NCI-H526 treated with DMSO at 0.1 percent for 48 hours (cell line): ENCODE measurements at regions not wholly inside any gene's neighbourhood (a gene's known extent, or its start where the extent isn't known, plus 50 kb on each side); places are given as distances from the start of the nearest gene placed in this dataset.
"Not testable (repeated sequence)": the region's sequence is repeated elsewhere in the genome, so short reads cannot be mapped to it uniquely, and the experiment has no call there.

ENCODE experiments used
- DNase-seq: peaks from one replicate; lab custom pipeline; 2025; lab: John Stamatoyannopoulos, UW

DNA sequence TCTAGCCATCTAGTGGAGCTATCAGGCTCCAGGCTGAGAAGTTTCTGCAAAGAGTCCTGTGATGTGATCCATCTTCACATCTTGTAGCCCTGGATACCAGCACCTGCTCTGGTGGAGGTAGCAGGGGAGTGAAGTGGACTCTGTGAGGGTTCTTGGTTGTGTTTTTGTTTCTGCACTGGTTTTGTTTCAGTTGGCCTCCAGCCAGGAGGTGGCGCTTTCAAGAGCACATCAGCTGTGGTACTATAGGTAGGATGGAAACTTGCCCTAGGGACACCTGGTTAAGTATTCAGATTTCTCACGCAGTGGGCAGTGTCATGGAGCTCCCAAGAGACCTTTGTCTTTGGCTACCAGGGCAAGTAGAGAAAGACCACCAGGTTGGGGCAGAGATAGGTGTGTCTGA lies 257.5 kb upstream of the SLC7A11 start:
- no peak for DNase-seq

DNA sequence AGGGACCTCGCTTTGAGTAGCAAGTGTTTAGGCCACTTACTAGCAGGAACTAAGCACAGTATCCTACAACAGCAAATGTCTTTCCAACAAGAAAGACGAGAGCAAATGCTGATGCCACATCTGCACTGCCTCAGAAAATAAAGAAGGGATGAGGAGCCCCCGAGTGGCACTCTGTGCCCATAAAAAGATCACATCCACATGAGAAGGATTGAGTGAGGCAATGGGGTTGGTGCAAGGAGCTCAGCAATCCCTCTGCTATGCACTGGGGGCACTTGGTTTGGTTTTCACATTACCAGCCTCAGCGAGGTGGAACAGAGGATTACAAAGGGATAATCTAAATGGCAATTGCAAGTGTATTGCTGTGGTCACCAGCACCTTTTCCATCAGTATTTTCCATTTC lies 252.8 kb upstream of the SLC7A11 start:
- no peak for DNase-seq

DNA sequence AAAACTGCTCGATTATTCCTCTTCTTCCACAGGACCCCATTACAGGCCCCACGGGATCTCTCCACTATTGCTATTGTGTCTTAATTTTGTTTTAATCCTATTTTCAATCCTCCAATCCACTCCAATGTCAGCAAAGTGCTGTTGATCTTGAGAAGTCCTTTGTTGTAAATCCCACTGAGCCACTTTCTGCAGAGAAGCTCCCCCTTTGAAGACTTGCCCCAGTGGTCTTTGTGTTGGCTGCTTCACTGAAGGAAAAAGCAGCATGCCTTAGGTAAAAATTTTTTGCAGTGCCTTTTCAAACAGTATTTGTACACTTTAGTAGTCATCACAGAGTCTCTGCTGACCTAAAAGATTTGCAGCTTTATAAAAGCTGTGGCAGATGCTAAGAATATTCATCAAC lies 252.0 kb upstream of the SLC7A11 start:
- no peak for DNase-seq

DNA sequence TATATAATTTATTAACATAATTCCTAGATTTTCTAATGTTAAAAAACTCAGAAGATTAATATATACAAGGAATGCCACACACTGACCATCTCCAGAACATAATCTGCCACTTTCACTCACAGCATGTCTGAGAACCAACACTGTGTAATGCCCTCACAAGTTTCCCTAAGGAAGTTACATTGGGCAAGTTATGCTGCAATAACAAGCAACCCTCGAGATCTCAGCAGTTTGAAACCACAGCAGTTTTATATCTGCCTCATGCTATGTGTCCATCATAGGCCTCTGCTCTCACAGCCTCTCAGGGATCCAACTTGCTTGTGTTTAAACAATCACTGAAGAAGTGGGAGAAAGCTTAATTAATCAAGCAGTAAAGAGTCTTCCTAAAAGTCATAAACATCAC lies 250.0 kb upstream of the SLC7A11 start:
- no peak for DNase-seq

DNA sequence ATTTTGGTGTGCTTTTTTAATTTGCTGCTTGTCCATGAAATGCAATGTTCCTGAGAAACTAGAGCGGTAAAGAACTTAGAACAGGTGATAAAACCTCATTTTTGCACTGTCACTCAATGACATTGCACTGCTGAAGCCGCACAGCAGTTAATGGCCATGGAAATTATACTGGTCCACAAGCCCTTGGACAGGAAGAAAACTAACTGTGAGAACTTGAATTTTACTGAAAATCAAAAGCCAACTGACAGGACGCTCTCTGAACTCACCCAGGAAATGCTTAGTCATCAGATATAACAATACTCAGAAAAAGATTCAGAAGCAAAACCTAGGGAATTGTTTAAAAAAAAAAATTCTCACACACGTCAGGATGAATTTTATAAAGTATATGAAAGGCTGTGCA lies 246.4 kb upstream of the SLC7A11 start:
- no peak for DNase-seq

DNA sequence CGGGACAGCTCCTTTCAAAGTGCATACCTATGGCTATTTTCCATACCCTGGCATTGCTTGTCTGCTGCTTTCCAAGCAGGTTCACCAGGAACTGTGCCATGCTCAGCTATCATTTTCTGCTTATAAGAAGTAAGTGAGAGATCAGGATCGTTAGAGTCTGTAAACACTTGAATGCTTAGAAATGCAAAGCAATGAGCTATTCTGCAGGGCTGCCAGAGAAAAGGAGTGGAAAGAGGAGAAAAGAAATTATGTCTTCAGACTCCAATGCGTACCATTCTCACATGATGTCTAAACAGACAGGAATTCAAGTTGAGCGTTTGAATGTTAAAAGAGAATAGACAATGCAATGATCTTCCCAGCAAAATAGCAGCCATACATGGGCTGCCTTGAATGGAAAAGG lies 245.5 kb upstream of the SLC7A11 start:
- no peak for DNase-seq

DNA sequence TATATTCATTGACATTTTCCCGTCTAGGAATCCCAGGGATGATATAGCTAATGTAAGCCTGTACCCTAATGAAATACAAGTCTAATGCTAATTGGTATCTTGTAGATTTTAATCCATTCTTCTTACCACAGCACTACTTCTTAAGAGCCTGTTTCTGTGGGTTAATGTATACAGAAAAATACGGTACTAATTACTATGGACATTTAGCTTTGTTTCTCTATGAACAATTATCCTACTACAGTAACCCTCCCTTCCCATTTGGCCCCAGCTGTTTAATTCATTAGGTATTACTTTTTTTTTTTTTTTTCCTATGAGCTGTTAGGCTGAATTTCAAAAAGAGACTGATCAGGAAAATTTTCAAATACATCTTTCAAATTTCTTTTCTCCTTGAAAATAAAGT lies 245.1 kb upstream of the SLC7A11 start:
- DNase-seq: no peak

DNA sequence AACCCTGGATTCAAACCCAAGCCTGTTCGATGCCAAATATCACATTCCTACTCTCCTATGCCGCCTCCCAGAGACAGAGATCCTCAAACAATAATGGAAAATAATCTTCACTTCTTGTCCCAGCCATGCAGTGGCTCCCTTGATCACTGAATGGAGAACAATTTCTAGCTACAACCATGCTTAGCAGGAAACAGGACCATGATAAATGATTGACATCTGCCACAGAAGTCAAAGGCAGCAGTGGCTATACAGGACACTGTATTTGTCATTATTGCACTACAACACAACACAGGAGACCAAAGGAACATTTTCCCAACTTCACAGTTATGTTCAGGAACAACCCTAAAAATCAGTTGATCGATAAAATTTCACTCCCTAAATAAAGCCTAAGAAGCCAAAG lies 243.3 kb upstream of the SLC7A11 start:
- no peak for DNase-seq

DNA sequence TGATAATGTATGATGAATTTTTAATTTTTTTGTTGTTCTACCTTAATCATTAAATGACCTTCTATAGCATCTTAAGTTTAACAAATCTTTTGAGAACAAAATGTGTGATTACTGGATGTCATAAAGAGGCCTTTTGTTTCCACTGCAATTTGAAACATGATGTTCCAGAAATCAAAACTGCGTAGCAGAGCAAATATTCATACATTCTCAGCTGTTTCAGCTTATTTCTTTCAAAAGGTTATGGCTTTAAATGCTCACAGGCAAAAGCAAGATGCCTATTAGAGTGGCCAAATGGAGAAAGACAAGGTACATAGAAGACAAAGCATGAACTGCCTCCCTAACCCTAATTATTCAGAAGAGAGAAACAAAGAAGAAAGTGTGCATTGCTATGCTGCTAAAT lies 233.0 kb upstream of the SLC7A11 start:
- DNase-seq: no peak

DNA sequence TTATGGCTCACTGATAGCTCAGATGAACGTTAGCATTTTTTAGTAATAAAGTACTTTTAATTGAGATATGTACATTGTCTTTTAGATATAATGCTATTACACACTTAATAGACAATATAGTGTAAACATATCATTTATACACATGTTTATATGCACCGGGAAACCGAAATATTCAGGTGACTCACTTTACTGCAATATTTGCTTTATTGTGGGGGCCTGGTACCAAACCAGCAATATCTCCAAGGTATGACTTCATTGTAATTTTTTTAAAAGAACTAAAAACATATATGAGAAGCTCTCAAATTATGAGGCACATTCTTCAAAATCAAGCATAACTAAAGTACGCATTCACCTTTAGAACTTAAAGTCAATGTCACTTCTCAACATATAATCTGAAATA lies 231.2 kb upstream of the SLC7A11 start:
- no peak for DNase-seq

DNA sequence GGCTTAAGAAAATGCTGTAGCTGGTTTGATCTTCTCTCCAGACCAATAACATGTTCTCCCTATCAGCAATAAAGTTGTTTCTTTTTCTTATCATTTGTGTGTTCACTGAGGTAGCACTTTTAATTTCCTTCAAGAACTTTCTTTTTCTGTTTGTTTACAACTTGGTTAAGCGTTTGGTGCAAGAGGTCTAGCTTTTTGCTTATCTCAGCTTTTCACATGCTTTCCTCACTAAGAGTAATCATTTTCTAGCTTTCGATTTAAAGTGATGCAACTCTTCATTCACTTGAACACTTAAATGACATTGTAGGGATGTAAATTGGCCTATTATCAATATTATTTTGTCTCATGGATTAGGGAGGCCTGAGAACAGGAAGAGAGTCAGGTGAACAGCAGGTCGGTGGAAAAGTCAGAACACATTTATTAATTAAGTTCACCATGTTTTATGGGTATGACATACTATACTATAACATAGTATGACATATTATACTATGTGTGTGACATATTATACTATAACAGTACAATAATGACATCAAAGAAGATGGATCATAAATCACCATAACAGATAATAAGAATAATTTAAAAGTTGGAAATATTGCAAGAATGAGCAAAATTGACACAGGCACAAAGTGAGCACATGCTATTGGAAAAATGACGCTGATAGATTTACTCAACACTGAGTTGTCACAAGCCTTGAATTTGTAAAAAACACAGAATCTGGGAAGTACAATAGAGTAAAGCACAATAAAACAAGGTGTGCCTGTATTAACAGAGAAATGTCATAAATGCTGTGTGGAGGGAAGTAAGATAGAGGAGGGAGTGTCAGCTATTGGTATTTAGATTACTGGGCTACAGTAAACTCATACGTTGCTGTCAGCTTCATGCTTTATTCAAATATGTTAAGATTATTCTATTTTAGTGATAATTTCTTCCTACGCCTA lies 218.6 kb upstream of the SLC7A11 start:
- no peak for DNase-seq

DNA sequence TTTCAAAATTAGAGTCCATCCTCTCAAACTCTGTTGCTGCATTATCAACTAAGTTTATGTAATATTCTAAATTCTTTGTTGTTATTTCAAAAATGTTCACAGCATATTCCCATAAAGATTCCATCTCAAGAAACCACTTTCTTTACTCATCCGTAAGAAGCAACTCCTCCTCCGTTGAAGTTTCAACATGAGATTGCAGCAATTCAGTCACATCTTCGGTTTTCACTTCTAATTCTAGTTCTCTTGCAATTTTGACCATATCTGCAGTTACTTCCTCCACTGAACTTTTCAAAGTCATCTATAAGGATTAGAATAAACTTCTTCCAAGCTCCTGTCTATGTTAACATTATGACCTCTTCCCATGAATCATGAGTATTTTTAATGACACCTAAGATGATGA lies 216.6 kb upstream of the SLC7A11 start:
- no peak for DNase-seq

DNA sequence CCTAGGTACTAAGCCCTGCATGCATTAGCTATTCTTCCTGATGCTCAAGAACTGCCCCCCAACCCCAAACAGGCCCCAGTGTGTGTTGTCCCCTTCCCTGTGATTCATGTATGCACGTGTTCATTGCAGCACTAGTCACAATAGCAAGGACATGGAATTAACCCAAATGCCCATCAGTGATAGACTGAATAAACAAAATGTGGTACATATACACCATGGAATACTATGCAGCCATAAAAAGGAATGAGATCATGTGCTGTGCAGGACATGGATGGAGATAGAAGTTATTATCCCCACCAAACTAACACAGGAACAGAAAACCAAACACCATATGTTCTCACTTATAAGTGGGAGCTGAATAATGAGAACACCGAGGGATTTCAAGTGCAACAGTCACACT lies 214.2 kb upstream of the SLC7A11 start:
- not testable (repeated sequence) for DNase-seq

DNA sequence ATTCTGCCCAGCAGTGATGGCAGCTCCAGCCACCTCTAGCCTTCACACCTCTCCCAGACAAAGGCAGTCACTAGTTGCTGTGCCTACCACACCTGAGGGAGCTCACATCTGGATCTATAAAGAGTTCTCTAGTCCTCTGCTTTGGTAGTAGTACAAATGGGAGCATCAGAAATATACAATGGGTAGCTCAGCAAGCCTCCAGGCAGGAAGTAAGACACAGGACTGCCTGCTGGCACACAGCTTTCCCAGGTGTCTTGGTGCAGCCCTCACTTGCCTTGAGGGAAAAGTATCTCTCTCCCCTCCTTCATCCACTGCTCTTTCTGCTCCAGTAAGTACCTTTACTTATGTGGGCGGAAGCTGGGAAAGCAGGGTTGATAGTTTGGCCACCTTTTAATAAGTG lies 212.9 kb upstream of the SLC7A11 start:
- DNase-seq: no peak

DNA sequence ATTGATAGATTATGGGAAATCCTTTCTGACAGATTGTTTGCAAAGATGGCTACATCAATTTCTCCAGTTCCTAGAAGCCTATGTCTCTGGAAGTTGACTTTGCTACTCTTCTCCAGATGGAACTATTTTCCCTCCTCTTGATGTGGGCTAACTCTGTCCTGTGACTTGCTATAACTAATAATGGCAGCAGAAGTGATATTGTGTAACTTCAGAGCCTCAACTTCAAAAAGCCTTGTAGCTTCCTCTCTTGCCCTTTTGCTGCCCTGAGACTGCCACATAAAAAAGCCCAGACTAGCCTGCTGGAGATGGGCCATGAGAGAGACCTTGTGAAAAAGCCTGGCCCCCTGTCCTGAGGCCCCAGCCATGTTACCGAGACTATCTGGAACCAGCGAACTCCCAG lies 210.7 kb upstream of the SLC7A11 start:
- no peak for DNase-seq

DNA sequence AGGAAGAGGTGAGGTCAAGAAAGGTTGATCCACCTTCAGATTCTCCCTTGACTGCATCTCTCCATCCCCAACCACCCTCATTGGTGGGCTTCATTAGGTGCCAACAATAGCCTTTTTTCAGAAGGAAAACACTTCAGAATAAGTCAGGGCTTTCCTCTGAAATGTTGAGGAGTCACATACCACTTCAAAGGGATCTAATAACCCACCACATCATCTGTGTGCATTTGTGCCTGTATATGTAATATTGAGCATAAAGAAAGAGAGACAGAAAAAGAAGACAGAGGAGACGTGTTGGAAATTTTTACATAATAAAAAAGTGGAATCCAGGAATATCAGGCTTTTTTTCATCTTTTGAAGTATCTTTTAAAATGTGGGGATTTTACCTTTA lies 209.1 kb upstream of the SLC7A11 start:
- no peak for DNase-seq

DNA sequence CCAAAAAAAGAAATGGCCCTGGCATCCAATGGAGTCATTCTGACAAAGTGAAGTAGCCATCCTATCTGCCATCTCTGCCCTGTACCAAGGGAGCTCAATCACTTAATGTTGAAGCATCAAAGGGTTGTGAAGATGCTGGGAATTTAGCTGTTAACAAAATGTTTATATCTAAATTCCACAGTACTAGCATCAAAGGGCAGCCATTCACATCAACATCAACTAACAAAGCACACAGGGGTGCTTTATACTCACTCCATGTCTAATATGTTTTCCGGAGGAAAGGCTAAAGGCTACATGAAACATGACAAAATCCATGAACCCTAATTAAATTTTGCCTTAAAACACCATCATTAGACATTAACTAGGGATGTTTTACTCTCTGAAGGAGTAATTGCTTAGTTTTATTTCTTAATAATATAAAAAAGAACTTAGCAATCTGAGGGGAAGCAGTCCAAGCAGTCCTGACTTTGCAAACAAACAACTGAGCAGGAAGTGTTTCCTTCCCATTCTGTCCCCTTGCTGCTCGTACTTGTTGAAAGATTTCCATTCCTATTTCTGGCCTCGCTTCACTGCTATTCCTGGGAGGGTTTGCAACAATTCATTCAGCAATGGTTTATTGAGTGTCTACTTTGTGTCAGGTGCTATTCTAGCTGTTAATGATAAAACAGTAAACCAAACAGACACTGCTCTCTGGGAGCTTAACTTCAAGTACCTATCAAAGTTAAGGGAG lies 208.6 kb upstream of the SLC7A11 start:
- no peak for DNase-seq

DNA sequence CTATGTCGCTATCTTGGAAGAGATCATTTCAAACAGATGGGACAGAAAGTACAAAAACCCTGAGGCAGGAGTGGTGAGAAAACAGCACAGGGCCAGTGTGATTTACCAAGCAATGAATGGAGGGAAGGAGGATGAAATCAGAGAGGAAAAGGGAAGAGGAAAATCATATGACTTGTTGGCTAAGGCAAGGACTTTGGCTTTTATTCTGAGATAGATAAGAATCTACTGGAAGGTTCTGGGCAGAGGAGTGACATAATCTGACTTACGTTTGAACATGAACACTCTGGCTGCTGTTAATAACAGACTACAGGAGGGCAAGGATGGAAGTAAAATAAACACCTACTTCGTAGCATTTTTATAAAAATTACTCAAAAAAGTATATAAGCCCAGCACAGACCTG lies 207.8 kb upstream of the SLC7A11 start:
- DNase-seq: no peak

DNA sequence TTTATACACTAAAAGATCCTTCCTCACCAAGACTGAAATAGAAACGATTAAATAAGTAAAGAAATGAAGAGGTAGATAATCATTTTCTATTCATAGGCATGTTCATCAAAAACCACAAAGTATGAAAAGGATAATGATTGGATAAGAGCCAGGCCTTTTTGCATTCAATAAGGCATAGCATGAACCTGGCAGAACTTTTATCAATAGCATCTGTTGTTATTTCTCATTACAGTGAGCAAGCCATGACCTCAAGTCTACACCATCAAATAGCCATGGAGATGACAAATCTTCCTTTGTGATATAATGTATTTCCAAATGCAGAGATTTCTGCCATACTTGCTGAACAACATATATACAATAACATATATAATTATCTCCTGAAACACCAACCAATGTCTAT lies 206.0 kb upstream of the SLC7A11 start:
- DNase-seq: no peak

DNA sequence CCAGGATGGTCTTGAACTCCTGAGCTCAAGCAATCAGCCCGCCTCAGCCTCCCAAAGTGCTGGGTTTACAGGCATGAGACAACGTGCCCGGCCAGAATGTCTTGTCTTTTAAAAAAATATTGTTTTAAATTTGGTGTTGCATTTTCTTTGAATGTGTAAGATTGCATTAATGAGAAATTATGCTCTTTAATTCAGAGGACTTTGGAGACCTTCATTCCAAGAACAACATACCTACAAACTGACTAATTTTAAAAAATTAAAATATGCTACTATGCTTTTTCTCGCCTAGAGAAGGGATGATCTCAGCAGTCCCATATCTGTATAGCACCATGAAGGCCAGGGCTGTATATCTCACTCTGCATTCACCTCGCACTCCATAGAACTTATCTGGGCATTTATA lies 204.3 kb upstream of the SLC7A11 start:
- DNase-seq: no peak

DNA sequence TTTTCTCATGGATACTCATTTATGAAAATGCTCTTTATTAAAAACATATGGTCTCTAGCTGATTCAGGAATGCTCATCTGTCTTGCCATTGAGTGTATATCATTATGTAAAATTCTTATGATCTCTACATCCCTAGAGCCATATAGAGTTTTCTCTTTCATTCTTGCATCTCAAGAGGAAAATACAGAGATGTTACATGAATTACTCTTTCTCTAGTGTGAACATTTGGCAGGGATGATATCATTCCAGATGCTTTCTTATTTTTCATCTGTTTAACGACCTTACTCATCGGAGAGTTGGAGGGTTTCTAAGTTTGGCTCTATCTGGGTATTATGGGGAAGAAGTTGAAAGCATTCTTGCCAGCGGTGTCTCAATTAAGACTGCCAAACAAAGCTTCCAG lies 202.9 kb upstream of the SLC7A11 start:
- no peak for DNase-seq

DNA sequence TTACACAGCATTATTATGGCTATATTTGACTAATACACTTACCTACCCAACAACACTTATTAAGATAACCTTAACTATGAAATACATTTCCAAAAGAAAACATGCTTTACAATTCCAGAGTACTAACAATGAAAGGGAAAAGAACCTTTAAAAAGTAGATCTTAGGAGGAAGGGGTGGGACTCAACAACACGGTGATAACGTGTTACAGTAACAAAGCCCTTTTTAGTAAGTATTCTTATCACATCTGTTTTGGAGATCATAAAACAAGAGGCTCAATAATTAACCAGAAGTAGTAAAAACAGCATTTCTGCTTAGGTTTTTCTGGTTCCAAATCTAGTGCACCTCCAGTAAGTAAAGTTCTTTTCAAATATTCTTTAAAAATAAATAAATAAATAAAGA lies 202.1 kb upstream of the SLC7A11 start:
- DNase-seq: no peak

DNA sequence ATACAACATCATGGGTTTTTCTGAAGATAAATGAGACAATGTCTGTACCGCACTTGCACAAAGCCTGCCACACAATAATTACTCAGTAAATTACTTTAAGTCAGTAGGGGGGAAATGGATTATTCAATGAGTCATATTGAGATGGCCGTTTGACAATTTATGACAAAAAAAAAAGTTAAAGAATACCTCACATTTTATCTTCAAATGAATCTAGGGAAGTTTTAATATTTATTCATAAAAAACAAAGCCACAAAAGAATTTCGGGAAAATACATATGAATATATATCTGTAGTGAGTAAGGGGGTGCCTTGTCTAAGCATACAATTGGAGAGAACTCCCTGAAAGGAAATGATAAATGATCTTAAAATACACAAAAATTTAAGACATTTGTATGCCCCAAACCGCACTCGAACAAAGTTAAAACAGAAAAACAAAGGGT lies 197.0 kb upstream of the SLC7A11 start:
- no peak for DNase-seq

DNA sequence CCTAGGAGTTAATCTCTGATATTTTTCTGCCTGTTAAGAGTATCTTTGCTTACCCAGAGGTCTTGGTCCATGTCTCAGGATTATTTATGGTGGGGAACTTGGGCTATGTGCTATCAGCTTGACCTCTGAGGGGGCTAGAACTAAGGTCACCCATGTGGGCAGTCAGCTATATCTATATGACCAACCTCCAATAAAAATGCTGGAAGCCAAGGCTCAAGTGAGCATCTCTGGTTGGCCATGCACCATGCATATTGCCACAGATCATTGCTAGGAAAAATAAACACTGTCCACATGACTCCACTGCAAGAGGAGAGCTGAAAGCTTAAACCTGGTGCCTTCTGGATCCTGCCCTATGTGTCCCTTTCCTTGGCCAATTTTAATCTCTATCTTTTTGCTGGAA lies 196.5 kb upstream of the SLC7A11 start:
- no peak for DNase-seq
